ENCODE measurements at regions not wholly inside any gene's neighbourhood (a gene's known extent, or its start where the extent isn't known, plus 50 kb on each side); places are given as distances from the start of the nearest gene placed in this dataset.

- no peaks in the 10 kb centered on the region for H3K9me3 Mint-ChIP-seq
These were observed 209.0 kb upstream of the MVB12B start for GRCh38 chr9:126117631-126118030.

GRCh38 chr9:126119731-126120130 lies 206.9 kb upstream of the MVB12B start:
- Mint-ChIP-seq H3K4me1 (no peaks in the 10 kb centered on the region), H3K36me3 (no peaks in the 10 kb centered on the region), H3K4me3 (no peak overlapping the region), H3K27me3 (peaks cover 25% of the 10 kb centered on the region), H3K9me3 (no peaks in the 10 kb centered on the region), H3K27ac (no peak overlapping the region)
- DNase-seq, result no peak

More at GRCh38 chr9:126117631-126118030, 209.0 kb upstream of the MVB12B start:
- no peak for DNase-seq
- Mint-ChIP-seq H3K4me3 (no peak overlapping the region), H3K36me3 (no peaks in the 10 kb centered on the region), H3K27ac (no peak overlapping the region), H3K27me3 (peaks cover 20% of the 10 kb centered on the region), H3K4me1 (no peaks in the 10 kb centered on the region)

- no peak for DNase-seq
- H3K36me3 Mint-ChIP-seq, result no peaks in the 10 kb centered on the region
- H3K4me3 Mint-ChIP-seq, result no peak overlapping the region
- no peaks in the 10 kb centered on the region for H3K9me3 Mint-ChIP-seq
- H3K27me3 Mint-ChIP-seq, result peaks cover 28% of the 10 kb centered on the region
- no peak overlapping the region for H3K27ac Mint-ChIP-seq
- H3K4me1 Mint-ChIP-seq, result no peaks in the 10 kb centered on the region
These were observed 203.6 kb upstream of the MVB12B start for GRCh38 chr9:126122901-126123616.

- Mint-ChIP-seq H3K4me1 (no peaks in the 10 kb centered on the region), H3K9me3 (no peaks in the 10 kb centered on the region)
- DNase-seq, result no peak
These were observed 202.7 kb upstream of the MVB12B start for GRCh38 chr9:126123927-126124326.

GRCh38 chr9:126125177-126125576 lies 201.5 kb upstream of the MVB12B start:
- no peak overlapping the region for H3K4me3 Mint-ChIP-seq
- no peak overlapping the region for H3K27ac Mint-ChIP-seq
- peaks cover 41% of the 10 kb centered on the region for H3K27me3 Mint-ChIP-seq
- no peaks in the 10 kb centered on the region for H3K4me1 Mint-ChIP-seq
- no peaks in the 10 kb centered on the region for H3K9me3 Mint-ChIP-seq
- no peaks in the 10 kb centered on the region for H3K36me3 Mint-ChIP-seq
- DNase-seq, result no peak

More at GRCh38 chr9:126123927-126124326, 202.7 kb upstream of the MVB12B start:
- no peak overlapping the region for H3K27ac Mint-ChIP-seq
- peaks cover 32% of the 10 kb centered on the region for H3K27me3 Mint-ChIP-seq
- H3K4me3 Mint-ChIP-seq, result no peak overlapping the region
- no peaks in the 10 kb centered on the region for H3K36me3 Mint-ChIP-seq

- H3K27me3 Mint-ChIP-seq, result peaks cover 42% of the 10 kb centered on the region
- H3K4me1 Mint-ChIP-seq, result no peaks in the 10 kb centered on the region
- H3K27ac Mint-ChIP-seq, result no peak overlapping the region
- no peak overlapping the region for H3K4me3 Mint-ChIP-seq
- H3K9me3 Mint-ChIP-seq, result no peaks in the 10 kb centered on the region
- no peaks in the 10 kb centered on the region for H3K36me3 Mint-ChIP-seq
- no peak for DNase-seq
These were observed 201.1 kb upstream of the MVB12B start for GRCh38 chr9:126125577-126125976.

- no peak overlapping the region for H3K27ac Mint-ChIP-seq
- no peak for DNase-seq
- no peaks in the 10 kb centered on the region for H3K36me3 Mint-ChIP-seq
- peaks cover 46% of the 10 kb centered on the region for H3K27me3 Mint-ChIP-seq
- H3K4me1 Mint-ChIP-seq, result no peaks in the 10 kb centered on the region
- H3K4me3 Mint-ChIP-seq, result no peak overlapping the region
- H3K9me3 Mint-ChIP-seq, result no peaks in the 10 kb centered on the region
These were observed 200.6 kb upstream of the MVB12B start for GRCh38 chr9:126125992-126126409.

GRCh38 chr9:126126807-126127206 lies 199.8 kb upstream of the MVB12B start:
- DNase-seq, result no peak
- Mint-ChIP-seq H3K4me1 (no peaks in the 10 kb centered on the region), H3K4me3 (no peak overlapping the region), H3K9me3 (no peaks in the 10 kb centered on the region), H3K36me3 (no peaks in the 10 kb centered on the region), H3K27me3 (peaks cover 53% of the 10 kb centered on the region), H3K27ac (no peak overlapping the region)

GRCh38 chr9:126127591-126127990 lies 199.0 kb upstream of the MVB12B start:
- Mint-ChIP-seq H3K27ac (no peak overlapping the region), H3K36me3 (no peaks in the 10 kb centered on the region), H3K4me1 (no peaks in the 10 kb centered on the region), H3K9me3 (no peaks in the 10 kb centered on the region), H3K27me3 (peaks cover 57% of the 10 kb centered on the region), H3K4me3 (no peak overlapping the region)
- DNase-seq, result no peak

- Mint-ChIP-seq H3K4me1 (no peaks in the 10 kb centered on the region), H3K27me3 (peaks cover 54% of the 10 kb centered on the region), H3K27ac (no peak overlapping the region), H3K4me3 (no peak overlapping the region), H3K9me3 (no peaks in the 10 kb centered on the region), H3K36me3 (no peaks in the 10 kb centered on the region)
- DNase-seq, result no peak
These were observed 198.0 kb upstream of the MVB12B start for GRCh38 chr9:126128494-126129142.

GRCh38 chr9:126131066-126132010 lies 195.3 kb upstream of the MVB12B start:
- no peaks in the 10 kb centered on the region for H3K9me3 Mint-ChIP-seq
- H3K4me1 Mint-ChIP-seq, result no peaks in the 10 kb centered on the region
- no peaks in the 10 kb centered on the region for H3K36me3 Mint-ChIP-seq
- no peak for DNase-seq
- no peak overlapping the region for H3K27ac Mint-ChIP-seq
- no peak overlapping the region for H3K4me3 Mint-ChIP-seq
- H3K27me3 Mint-ChIP-seq, result peaks cover 53% of the 10 kb centered on the region

- no peaks in the 10 kb centered on the region for H3K36me3 Mint-ChIP-seq
- peaks cover 53% of the 10 kb centered on the region for H3K27me3 Mint-ChIP-seq
- no peak for DNase-seq
- H3K27ac Mint-ChIP-seq, result no peak overlapping the region
- no peak overlapping the region for H3K4me3 Mint-ChIP-seq
- H3K4me1 Mint-ChIP-seq, result no peaks in the 10 kb centered on the region
- peaks cover 2% of the 10 kb centered on the region for H3K9me3 Mint-ChIP-seq
These were observed 193.9 kb upstream of the MVB12B start for GRCh38 chr9:126132746-126133145.

GRCh38 chr9:126144196-126144595 lies 182.4 kb upstream of the MVB12B start:
- Mint-ChIP-seq H3K9me3 (peaks cover 12% of the 10 kb centered on the region), H3K36me3 (peaks cover 2% of the 10 kb centered on the region), H3K4me3 (no peak overlapping the region), H3K27ac (no peak overlapping the region), H3K27me3 (peaks cover 43% of the 10 kb centered on the region), H3K4me1 (peaks cover 9% of the 10 kb centered on the region)
- no peak for DNase-seq

GRCh38 chr9:126144603-126145456 lies 181.8 kb upstream of the MVB12B start:
- peaks cover 9% of the 10 kb centered on the region for H3K4me1 Mint-ChIP-seq
- peaks cover 7% of the 10 kb centered on the region for H3K9me3 Mint-ChIP-seq
- H3K27me3 Mint-ChIP-seq, result peaks cover 43% of the 10 kb centered on the region
- no peak overlapping the region for H3K4me3 Mint-ChIP-seq
- peaks cover 1% of the 10 kb centered on the region for H3K36me3 Mint-ChIP-seq
- H3K27ac Mint-ChIP-seq, result no peak overlapping the region
- no peak for DNase-seq

Data from activated naive CD8-positive, alpha-beta T cell treated with anti-CD3 and anti-CD28 coated beads for 36 hours (primary cell).